ENCODE measurements at regions not wholly inside any gene's neighbourhood (a gene's known extent, or its start where the extent isn't known, plus 50 kb on each side); places are given as distances from the start of the nearest gene placed in this dataset.

DNA sequence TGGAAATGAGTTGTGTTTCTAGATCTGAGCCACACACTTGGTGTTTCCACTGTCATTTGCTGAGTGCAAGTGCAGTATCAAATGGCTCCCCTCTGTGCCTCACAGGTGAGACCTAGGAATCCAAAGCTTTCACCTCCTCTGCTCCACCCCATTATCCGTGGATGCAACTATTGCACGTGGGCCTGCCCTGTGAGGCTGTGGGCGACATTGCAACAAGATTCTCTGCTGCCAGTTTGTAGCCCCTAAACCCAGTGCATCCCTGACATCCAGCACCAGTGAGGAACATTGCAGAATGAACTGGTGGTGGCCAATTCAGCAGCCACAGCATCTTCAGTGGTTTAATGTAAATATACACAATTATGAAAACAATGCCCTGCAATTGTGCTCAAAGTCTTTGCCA, 115.0 kb upstream of the FOXA2 start:
- TF ChIP-seq, protein P1, sequence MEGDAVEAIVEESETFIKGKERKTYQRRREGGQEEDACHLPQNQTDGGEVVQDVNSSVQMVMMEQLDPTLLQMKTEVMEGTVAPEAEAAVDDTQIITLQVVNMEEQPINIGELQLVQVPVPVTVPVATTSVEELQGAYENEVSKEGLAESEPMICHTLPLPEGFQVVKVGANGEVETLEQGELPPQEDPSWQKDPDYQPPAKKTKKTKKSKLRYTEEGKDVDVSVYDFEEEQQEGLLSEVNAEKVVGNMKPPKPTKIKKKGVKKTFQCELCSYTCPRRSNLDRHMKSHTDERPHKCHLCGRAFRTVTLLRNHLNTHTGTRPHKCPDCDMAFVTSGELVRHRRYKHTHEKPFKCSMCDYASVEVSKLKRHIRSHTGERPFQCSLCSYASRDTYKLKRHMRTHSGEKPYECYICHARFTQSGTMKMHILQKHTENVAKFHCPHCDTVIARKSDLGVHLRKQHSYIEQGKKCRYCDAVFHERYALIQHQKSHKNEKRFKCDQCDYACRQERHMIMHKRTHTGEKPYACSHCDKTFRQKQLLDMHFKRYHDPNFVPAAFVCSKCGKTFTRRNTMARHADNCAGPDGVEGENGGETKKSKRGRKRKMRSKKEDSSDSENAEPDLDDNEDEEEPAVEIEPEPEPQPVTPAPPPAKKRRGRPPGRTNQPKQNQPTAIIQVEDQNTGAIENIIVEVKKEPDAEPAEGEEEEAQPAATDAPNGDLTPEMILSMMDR (IDR thresholded peaks at IDR 0.05) = no peak
- TF ChIP-seq POLR2A (IDR thresholded peaks at IDR 0.05) = no peak

All from heart left ventricle (tissue), 13 donors.